ENCODE measurements at regions not wholly inside any gene's neighbourhood (a gene's known extent, or its start where the extent isn't known, plus 50 kb on each side); places are given as distances from the start of the nearest gene placed in this dataset.
"Not testable (repeated sequence)": the region's sequence is repeated elsewhere in the genome, so short reads cannot be mapped to it uniquely, and the experiment has no call there.

GRCh38 chr2:59326581-59327365 lies 1085.6 kb upstream of the FANCL start:
- TF ChIP-seq ZNF274 (IDR thresholded peaks at IDR 0.05; ENCODE audit: low read depth, low read length); SUZ12 (IDR thresholded peaks at IDR 0.05; ENCODE audit: extremely low read depth, insufficient read depth, insufficient read length): not testable (repeated sequence)
